K562 (cell line): ENCODE measurements at regions not wholly inside any gene's neighbourhood (a gene's known extent, or its start where the extent isn't known, plus 50 kb on each side); places are given as distances from the start of the nearest gene placed in this dataset.

Experiments
- ATAC-seq: fragments of 200-7000 bp; cut with Tn5 transposase; 3 replicates; pipeline ENCODE4 v1.9.1; 2020; ENCODE audit warnings: moderate library complexity
- BruUV-seq: library from RNA; stranded (reverse); fragments of 400-500 nt; replicated peaks from 2 replicates; lab custom pipeline; 2021; lab: Mats Ljungman, UMichigan
- CTCF ChIA-PET: fragments of 300-600 bp; formaldehyde crosslinking; extraction: SDS; loops from one replicate; lab custom pipeline; 2021; ENCODE audit warnings: low intra/inter-chr PET ratio; lab: Yijun Ruan, JAX
- POLR2A ChIA-PET: fragments of 300-600, 350-650 bp; sonication (Branson Sonifier 250); formaldehyde crosslinking; extraction: SDS; loops from one replicate; lab custom pipeline; 2021; ENCODE audit warnings: antibody characterized with exemption, inconsistent platforms; lab: Yijun Ruan, JAX
- DNase-seq, 4 experiments: peaks; one replicate each; pipeline versions ENCODE4 v3.0.0 to v3.0.0-alpha.2; 2011 to 2018; ENCODE audit warnings: low spot score in 3 of 4, mixed read lengths in 3 of 4; ENCODE audit errors: extremely low read depth in 1 of 4
- FAIRE-seq: peaks from 2 replicates; lab custom pipeline; 2011; peaks lifted over from hg19 to GRCh38; lab: Jason Lieb, UNC
- H2AFZ ChIP-seq: 2 replicates; pipeline ENCODE4 v1.6.0; 2011; ENCODE audit warnings: low read depth, low read length, control low read depth, inconsistent platforms
- H3K27ac ChIP-seq: fragments of 200-600 bp; 3 replicates; pipeline ENCODE4 v1.8.0; 2011; ENCODE audit warnings: low read depth, mild to moderate bottlenecking, control low read depth, inconsistent platforms, low read length, moderate library complexity, mixed read lengths; ENCODE audit errors: extremely low read depth
- H3K27me3 ChIP-seq, 2 experiments: fragments of 300-600 bp in 1 of 2; 2 replicates in 1 of 2; 3 replicates in 1 of 2; pipeline versions ENCODE4 v1.6.0 to v1.8.0; 2011; ENCODE audit warnings: inconsistent platforms in 2 of 2, low read length in 2 of 2, mild to moderate bottlenecking in 1 of 2, mixed read lengths in 1 of 2, moderate library complexity in 1 of 2; ENCODE audit not compliant: control insufficient read depth in 2 of 2, insufficient read depth in 2 of 2
- H3K36me3 ChIP-seq: fragments of 300-600 bp; 3 replicates; pipeline ENCODE4 v1.8.0; 2011; ENCODE audit warnings: mild to moderate bottlenecking, low read length, inconsistent platforms; ENCODE audit not compliant: control insufficient read depth, insufficient read depth
- H3K4me1 ChIP-seq, 2 experiments: fragments of 200-600 bp in 1 of 2; replicated peaks in 1 of 2; 2 replicates in 1 of 2; 3 replicates in 1 of 2; pipeline versions ENCODE4 v1.5.1 to v1.8.0; 2011; ENCODE audit warnings: inconsistent platforms in 2 of 2, low read length in 2 of 2, mild to moderate bottlenecking in 1 of 2, mixed read lengths in 1 of 2, moderate library complexity in 1 of 2; ENCODE audit not compliant: control insufficient read depth in 2 of 2, insufficient read depth in 2 of 2
- H3K4me2 ChIP-seq: 2 replicates; pipeline ENCODE4 v1.6.1; 2011; ENCODE audit warnings: low read length, control low read depth, inconsistent platforms, mixed read lengths; ENCODE audit not compliant: insufficient read depth
- H3K4me3 ChIP-seq: fragments of 200-600 bp; sonication (generic), shearing (Covaris generic); 2 replicates; pipeline ENCODE4 v1.5.1; 2016; ENCODE audit warnings: control low read depth, inconsistent platforms
- H3K79me2 ChIP-seq: fragments of 200-600 bp; 3 replicates; pipeline ENCODE4 v1.8.0; 2011; ENCODE audit warnings: low read length, inconsistent platforms; ENCODE audit not compliant: control insufficient read depth, insufficient read depth
- H3K9ac ChIP-seq, 2 experiments: 2 replicates each; pipeline versions ENCODE4 v1.6.0 to v1.6.1; 2011; ENCODE audit warnings: low read depth in 2 of 2, low read length in 2 of 2, control low read depth in 1 of 2, inconsistent platforms in 1 of 2, mild to moderate bottlenecking in 1 of 2, mixed read lengths in 1 of 2; ENCODE audit not compliant: insufficient read depth in 1 of 2
- H3K9me1 ChIP-seq: one replicate; pipeline ENCODE4 v1.6.0; 2011; ENCODE audit warnings: inconsistent platforms, mild to moderate bottlenecking, low read length, moderate library complexity; ENCODE audit not compliant: control insufficient read depth, insufficient read depth
- H3K9me3 ChIP-seq: replicated peaks from 2 replicates; pipeline ENCODE4 v1.5.1; 2011; ENCODE audit warnings: low read depth, low read length, inconsistent platforms; ENCODE audit not compliant: control insufficient read depth, insufficient read depth
- H4K20me1 ChIP-seq: replicated peaks from 2 replicates; pipeline ENCODE4 v1.6.1; 2011; ENCODE audit warnings: low read length, inconsistent platforms, mixed read lengths; ENCODE audit not compliant: control insufficient read depth, insufficient read depth
- ARID1B ChIP-seq: fragments of 450-650 bp; IDR thresholded peaks from 2 replicates; pipeline ENCODE4 v1.6.1; 2016; ENCODE audit warnings: antibody characterized with exemption, mild to moderate bottlenecking, inconsistent platforms
- ARID3B ChIP-seq: fragments of 250-450 bp; sonication (Bioruptor Pico); IDR thresholded peaks from 2 replicates; pipeline ENCODE4 v1.4.0; 2020; ENCODE audit warnings: borderline replicate concordance
- CBX5 ChIP-seq: IDR thresholded peaks from 2 replicates; pipeline ENCODE4 v1.6.1; 2014; ENCODE audit warnings: low read depth, borderline replicate concordance
- CHD4 ChIP-seq: fragments of 200-600 bp; sonication (generic); IDR thresholded peaks from 3 replicates; pipeline ENCODE4 v1.6.1; 2012; ENCODE audit warnings: low read depth, mild to moderate bottlenecking, mixed read lengths, low read length, inconsistent platforms; ENCODE audit not compliant: insufficient read depth, insufficient replicate concordance, poor library complexity, severe bottlenecking
- DMBX1 ChIP-seq: fragments of 250-450 bp; sonication (Bioruptor Pico); IDR thresholded peaks from 2 replicates; pipeline ENCODE4 v1.8.0; 2022; ENCODE audit warnings: inconsistent platforms, mild to moderate bottlenecking, moderate library complexity, borderline replicate concordance
- EGR1 ChIP-seq: fragments of 450-650 bp; conservative IDR thresholded peaks from 2 replicates; pipeline ENCODE4 v1.6.1; 2017; ENCODE audit warnings: mild to moderate bottlenecking
- GTF2B ChIP-seq: IDR thresholded peaks from 2 replicates; pipeline ENCODE4 v1.6.1; 2011; ENCODE audit not compliant: insufficient read length; ENCODE audit errors: extremely low read depth
- IRF9 ChIP-seq: fragments of 450-650 bp; IDR thresholded peaks from 2 replicates; pipeline ENCODE4 v1.6.1; 2016; ENCODE audit warnings: missing biosample characterization, missing genetic modification characterization
- MEF2A ChIP-seq: IDR thresholded peaks from 2 replicates; pipeline ENCODE4 v1.6.1; 2011; ENCODE audit warnings: low read depth, mild to moderate bottlenecking, low read length, moderate library complexity; ENCODE audit not compliant: control insufficient read depth
- POLR2B ChIP-seq: fragments of 450-650 bp; IDR thresholded peaks from 2 replicates; pipeline ENCODE4 v1.6.1; 2018; ENCODE audit warnings: low read depth; ENCODE audit not compliant: partially characterized antibody
- POLR3G ChIP-seq: IDR thresholded peaks from 2 replicates; pipeline ENCODE4 v1.6.1; 2011; ENCODE audit not compliant: insufficient read length, insufficient replicate concordance; ENCODE audit errors: extremely low read depth
- POU5F1 ChIP-seq: fragments of 150-350 bp; IDR thresholded peaks from 2 replicates; pipeline ENCODE4 v1.6.1; 2014; ENCODE audit warnings: borderline replicate concordance, low read length, low read depth, mild to moderate bottlenecking; ENCODE audit not compliant: partially characterized antibody
- RBM14 ChIP-seq: fragments of 200-400 bp; formaldehyde crosslinking; IDR thresholded peaks from 2 replicates; pipeline ENCODE4 v1.6.1; 2018; ENCODE audit warnings: low read depth, mild to moderate bottlenecking, low read length, moderate library complexity, borderline replicate concordance; ENCODE audit not compliant: insufficient read depth
- TBL1XR1 ChIP-seq, 2 experiments: IDR thresholded peaks; 2 replicates each; pipeline ENCODE4 v1.6.1; 2012; ENCODE audit warnings: improper control_type of control experiment in 2 of 2, low read length in 2 of 2, mild to moderate bottlenecking in 1 of 2
- ZBTB33 ChIP-seq: sonication (generic); formaldehyde crosslinking; IDR thresholded peaks from 2 replicates; pipeline ENCODE4 v1.8.1; 2023; ENCODE audit warnings: mild to moderate bottlenecking, missing genetic modification reagents
- ZC3H11A ChIP-seq: IDR thresholded peaks from 2 replicates; pipeline ENCODE4 v1.6.1; 2012; ENCODE audit warnings: low read depth, low read length, improper control_type of control experiment
- WGBS: fragments of 100-300 bp; shearing (Covaris generic); methylation state at CpG from one replicate; pipeline ENCODE4 v1.1.6; 2016; ENCODE audit warnings: low coverage, mixed read lengths; ENCODE audit not compliant: insufficient coverage; ENCODE audit errors: missing lambda C conversion rate; 5-methylcytosine and 5-hydroxymethylcytosine counted together
- in situ Hi-C: fragments of 300-500 bp; cut with MboI; formaldehyde crosslinking; loops from 4 replicates; pipeline ENCODE4 v1.15.0; 2018; ENCODE audit warnings: inconsistent platforms, mixed read lengths
- intact Hi-C: fragments of 100-400 bp; cut with micrococcal nuclease; formaldehyde crosslinking; loops from 2 replicates; pipeline ENCODE4 v1.14.2; 2022

DNA sequence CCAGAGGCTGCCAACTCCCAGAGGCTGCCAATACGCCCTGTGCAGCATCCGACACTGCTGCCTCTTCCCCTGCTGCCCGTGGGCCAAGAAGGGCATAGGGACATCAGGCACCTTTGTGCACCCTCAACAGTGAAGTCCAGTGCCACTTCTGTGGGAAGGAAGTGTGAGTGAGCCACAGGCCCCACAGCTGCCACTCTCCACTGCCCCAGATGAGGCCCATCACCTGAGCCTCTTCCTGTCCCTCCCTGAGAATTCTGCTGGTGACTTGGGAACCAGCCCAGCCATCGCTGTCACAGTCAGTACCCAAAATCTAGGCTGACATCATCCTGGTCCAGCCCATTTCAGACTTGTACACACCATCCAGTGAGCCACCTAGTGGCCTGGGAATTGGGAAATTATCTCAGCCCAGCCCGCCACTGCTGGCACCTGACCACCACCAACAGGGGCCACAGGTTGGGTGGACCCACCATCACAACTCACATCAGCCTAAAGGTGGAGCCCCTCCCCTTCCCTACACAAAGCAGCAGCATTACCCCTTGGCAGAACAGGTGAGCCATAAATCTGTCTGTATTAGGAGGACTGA, 733.9 kb upstream of the KLHL1 start:
- H4K20me1 ChIP-seq, result no peaks in the 10 kb centered on the region
- H3K27me3 ChIP-seq, result no peaks in the 10 kb centered on the region
- WGBS, result 0% methylated on average over 3 of the region's 5 CpGs
- H3K9ac ChIP-seq, result no peak overlapping the region
- in situ Hi-C loops, result no loop called here
- CTCF ChIA-PET, result no interaction called here
- intact Hi-C loops, result no loop called here
- no peaks in the 10 kb centered on the region for H3K9me3 ChIP-seq
- no peaks in the 10 kb centered on the region for H3K9me1 ChIP-seq
- no peak overlapping the region for H2AFZ ChIP-seq
- ATAC-seq, result no peak
- H3K4me3 ChIP-seq, result no peak overlapping the region
- no peaks in the 10 kb centered on the region for H3K79me2 ChIP-seq
- no peaks in the 10 kb centered on the region for H3K36me3 ChIP-seq
- no peak for FAIRE-seq
- no TSS peak for BruUV-seq
- no peak overlapping the region for H3K4me2 ChIP-seq
- TF ChIP-seq TBL1XR1 (IDR thresholded peaks at IDR 0.05; ENCODE audit: low read length in 2 of 2), result no peak
- no peak for TF ChIP-seq EGR1
- TF ChIP-seq CHD4, result no peak
- no peak for TF ChIP-seq RBM14
- TF ChIP-seq MEF2A, result no peak
- no peak for TF ChIP-seq ZBTB33
- no peak for TF ChIP-seq POLR3G
- TF ChIP-seq ARID1B, result no peak
- TF ChIP-seq GTF2B, result no peak
- TF ChIP-seq ZC3H11A, result no peak
- TF ChIP-seq ARID3B (CRISPR knock-in tag), result no peak
- TF ChIP-seq IRF9 (tag), result no peak
- no peak for TF ChIP-seq POU5F1
- TF ChIP-seq CBX5, result no peak
- TF ChIP-seq POLR2B, result no peak
- no peak for TF ChIP-seq DMBX1 (CRISPR knock-in tag)
- no peak overlapping the region for H3K27ac ChIP-seq
- POLR2A ChIA-PET, result no interaction called here
- DNase-seq, result no peak
- H3K4me1 ChIP-seq, result no peaks in the 10 kb centered on the region
